IMR-90 (cell line): ENCODE measurements at regions not wholly inside any gene's neighbourhood (a gene's known extent, or its start where the extent isn't known, plus 50 kb on each side); places are given as distances from the start of the nearest gene placed in this dataset.

ENCODE experiments used
- ATAC-seq: fragments of 200-7000 bp; cut with Tn5 transposase; 2 replicates; pipeline ENCODE4 v1.9.1; 2020; ENCODE audit warnings: low read depth, mild to moderate bottlenecking, moderate library complexity
- BruUV-seq: library from RNA; stranded (reverse); fragments of 400-500 nt; replicated peaks from 2 replicates; lab custom pipeline; 2021; lab: Mats Ljungman, UMichigan
- CTCF ChIA-PET: fragments of 300-600 bp; formaldehyde crosslinking; extraction: SDS; loops from one replicate; lab custom pipeline; 2021; ENCODE audit warnings: antibody characterized with exemption; lab: Yijun Ruan, JAX
- POLR2A ChIA-PET: fragments of 300-600 bp; sonication (Branson Sonifier 250); formaldehyde crosslinking; loops from one replicate; lab custom pipeline; 2022; ENCODE audit warnings: antibody characterized with exemption; ENCODE audit not compliant: unreplicated experiment; lab: Charles Lee
- DNase-seq: peaks from one replicate; pipeline ENCODE4 v3.0.0; 2013
- H2AFZ ChIP-seq: replicated peaks from 2 replicates; pipeline ENCODE3; 2013; ENCODE audit warnings: low read length, mild to moderate bottlenecking; ENCODE audit not compliant: poor library complexity
- H2AK5ac ChIP-seq: 2 replicates; pipeline ENCODE4 v1.6.1; 2013; ENCODE audit warnings: low read depth, low read length, inconsistent platforms
- H2AK9ac ChIP-seq: replicated peaks from 2 replicates; pipeline ENCODE3; 2013; ENCODE audit warnings: mild to moderate bottlenecking, low read depth, low read length, moderate library complexity; ENCODE audit not compliant: poor library complexity
- H2BK120ac ChIP-seq: 2 replicates; pipeline ENCODE4 v1.6.1; 2013; ENCODE audit warnings: low read depth, low read length, inconsistent platforms
- H2BK15ac ChIP-seq: 3 replicates; pipeline ENCODE4 v1.6.1; 2013; ENCODE audit warnings: low read depth, low read length, inconsistent platforms
- H2BK20ac ChIP-seq: 2 replicates; pipeline ENCODE4 v1.6.1; 2013; ENCODE audit warnings: low read depth, mild to moderate bottlenecking, inconsistent platforms, low read length, moderate library complexity
- H2BK5ac ChIP-seq: 2 replicates; pipeline ENCODE4 v1.6.1; 2013; ENCODE audit warnings: mild to moderate bottlenecking, low read depth, low read length, inconsistent platforms; ENCODE audit not compliant: poor library complexity, severe bottlenecking
- H3K14ac ChIP-seq: replicated peaks from 2 replicates; pipeline ENCODE4 v1.6.1; 2013; ENCODE audit warnings: low read depth, low read length, inconsistent platforms
- H3K18ac ChIP-seq: 2 replicates; pipeline ENCODE4 v1.6.1; 2013; ENCODE audit warnings: low read depth, low read length, control low read depth
- H3K23ac ChIP-seq: 2 replicates; pipeline ENCODE4 v1.6.1; 2013; ENCODE audit warnings: low read depth, low read length, inconsistent platforms
- H3K27ac ChIP-seq: 2 replicates; pipeline ENCODE4 v1.5.1; 2013; ENCODE audit warnings: mild to moderate bottlenecking, control low read depth, low read length; ENCODE audit not compliant: insufficient read depth
- H3K27me3 ChIP-seq: 2 replicates; pipeline ENCODE4 v1.6.1; 2013; ENCODE audit warnings: low read length; ENCODE audit not compliant: control insufficient read depth, insufficient read depth
- H3K36me3 ChIP-seq: 2 replicates; pipeline ENCODE4 v1.6.1; 2013; ENCODE audit warnings: low read length, mixed read lengths; ENCODE audit not compliant: control insufficient read depth, insufficient read depth
- H3K4ac ChIP-seq: 2 replicates; pipeline ENCODE4 v1.6.1; 2013; ENCODE audit warnings: low read depth, low read length, inconsistent platforms
- H3K4me1 ChIP-seq: 2 replicates; pipeline ENCODE4 v1.6.1; 2013; ENCODE audit warnings: low read length, mixed read lengths; ENCODE audit not compliant: control insufficient read depth, insufficient read depth
- H3K4me2 ChIP-seq: 2 replicates; pipeline ENCODE4 v1.6.1; 2013; ENCODE audit warnings: low read depth, mild to moderate bottlenecking, control low read depth, low read length, moderate library complexity
- H3K4me3 ChIP-seq: 2 replicates; pipeline ENCODE4 v1.5.1; 2013; ENCODE audit warnings: low read depth, mild to moderate bottlenecking, control low read depth, low read length, moderate library complexity; ENCODE audit not compliant: insufficient read depth
- H3K56ac ChIP-seq: 2 replicates; pipeline ENCODE4 v1.6.1; 2013; ENCODE audit warnings: low read length, inconsistent platforms; ENCODE audit not compliant: insufficient read depth; ENCODE audit errors: extremely low read depth
- H3K79me1 ChIP-seq, 2 experiments: 2 replicates each; pipeline ENCODE4 v1.6.1; 2013; ENCODE audit warnings: low read length in 2 of 2, inconsistent platforms in 1 of 2, low read depth in 1 of 2
- H3K9ac ChIP-seq: 2 replicates; pipeline ENCODE4 v1.6.1; 2013; ENCODE audit warnings: low read depth, low read length, control low read depth
- H3K9me1 ChIP-seq: 2 replicates; pipeline ENCODE4 v1.6.1; 2013; ENCODE audit warnings: low read length, inconsistent platforms; ENCODE audit not compliant: insufficient read depth
- H3K9me3 ChIP-seq: 2 replicates; pipeline ENCODE4 v1.6.1; 2013; ENCODE audit warnings: low read length; ENCODE audit not compliant: control insufficient read depth, insufficient read depth
- H4K20me1 ChIP-seq: 2 replicates; pipeline ENCODE4 v1.6.1; 2013; ENCODE audit warnings: low read length, inconsistent platforms; ENCODE audit not compliant: insufficient read depth
- H4K5ac ChIP-seq: 2 replicates; pipeline ENCODE4 v1.6.1; 2013; ENCODE audit warnings: mild to moderate bottlenecking, low read depth, low read length, control low read depth
- H4K8ac ChIP-seq, 2 experiments: 2 replicates each; pipeline ENCODE4 v1.6.1; 2013; ENCODE audit warnings: low read depth in 2 of 2, low read length in 2 of 2, control low read depth in 1 of 2, inconsistent platforms in 1 of 2
- H4K91ac ChIP-seq: 2 replicates; pipeline ENCODE4 v1.6.1; 2013; ENCODE audit warnings: low read depth, low read length, inconsistent platforms; ENCODE audit not compliant: insufficient read depth
- BHLHE40 ChIP-seq: fragments of 150-350 bp; IDR thresholded peaks from 2 replicates; pipeline ENCODE4 v1.6.1; 2016; ENCODE audit warnings: mild to moderate bottlenecking, low read depth, low read length
- CEBPB ChIP-seq: IDR thresholded peaks from 2 replicates; pipeline ENCODE4 v1.6.1; 2012; ENCODE audit warnings: low read depth, low read length, improper control_type of control experiment
- CHD1 ChIP-seq: IDR thresholded peaks from 2 replicates; pipeline ENCODE4 v1.6.1; 2012; ENCODE audit warnings: low read depth, low read length, improper control_type of control experiment
- ELK1 ChIP-seq: fragments of 150-350 bp; IDR thresholded peaks from 2 replicates; pipeline ENCODE4 v1.6.1; 2016; ENCODE audit warnings: low read depth, mild to moderate bottlenecking, low read length, moderate library complexity, borderline replicate concordance
- MAFK ChIP-seq: IDR thresholded peaks from 2 replicates; pipeline ENCODE4 v1.6.1; 2012; ENCODE audit warnings: low read depth, low read length, improper control_type of control experiment
- MAZ ChIP-seq: IDR thresholded peaks from 2 replicates; pipeline ENCODE4 v1.6.1; 2012; ENCODE audit warnings: low read depth, mild to moderate bottlenecking, low read length, improper control_type of control experiment, moderate library complexity, borderline replicate concordance
- RAD21 ChIP-seq: IDR thresholded peaks from 2 replicates; pipeline ENCODE4 v1.6.1; 2012; ENCODE audit warnings: low read length, improper control_type of control experiment
- RCOR1 ChIP-seq: IDR thresholded peaks from 2 replicates; pipeline ENCODE4 v1.6.1; 2012; ENCODE audit warnings: mild to moderate bottlenecking, low read length, improper control_type of control experiment; ENCODE audit not compliant: insufficient replicate concordance
- RFX5 ChIP-seq: IDR thresholded peaks from 2 replicates; pipeline ENCODE4 v1.8.0; 2012; ENCODE audit warnings: low read depth, mild to moderate bottlenecking, low read length, moderate library complexity
- USF2 ChIP-seq: fragments of 150-350 bp; IDR thresholded peaks from 2 replicates; pipeline ENCODE4 v1.6.1; 2017; ENCODE audit warnings: mild to moderate bottlenecking, antibody characterized with exemption, low read length, low read depth
- WGBS, 2 experiments: methylation state at CpG; one replicate each; pipeline versions ENCODE4 v1.1.5 to v1.1.7; 2013; ENCODE audit warnings: missing lambda C conversion rate in 2 of 2; ENCODE audit not compliant: insufficient read length in 1 of 2; ENCODE audit errors: extremely low coverage in 2 of 2; 5-methylcytosine and 5-hydroxymethylcytosine counted together
- dilution Hi-C: fragments of 300-500 bp; cut with HindIII; formaldehyde crosslinking; loops from one replicate; pipeline ENCODE4 v1.14.3; 2018; ENCODE audit warnings: low sequenced_read_pairs; ENCODE audit not compliant: unreplicated experiment
- in situ Hi-C: fragments of 300-500 bp; cut with MboI; formaldehyde crosslinking; loops from 3 replicates; pipeline ENCODE4 v1.14.3; 2019; ENCODE audit warnings: low sequenced_read_pairs, inconsistent platforms, mixed read lengths
- intact Hi-C: fragments of 100-400 bp; cut with micrococcal nuclease; formaldehyde crosslinking; loops from 2 replicates; pipeline ENCODE4 v1.10.0; 2022

GRCh38 chr3:22608093-22608492, 595.0 kb upstream of the UBE2E2 start:
- Histone ChIP-seq H3K9ac (no peak overlapping the region), H3K27me3 (no peaks in the 10 kb centered on the region), H4K5ac (no peak overlapping the region), H3K56ac (no peak overlapping the region), H3K4me3 (no peak overlapping the region), H3K9me3 (no peaks in the 10 kb centered on the region), H3K14ac (no peak overlapping the region), H2BK20ac (no peak overlapping the region), H2AK5ac (no peak overlapping the region), H3K4ac (no peak overlapping the region), H2AFZ (no peak overlapping the region), H3K79me1 (no peaks in the 10 kb centered on the region), H3K4me2 (no peak overlapping the region), H3K4me1 (no peaks in the 10 kb centered on the region), H3K27ac (no peak overlapping the region), H3K18ac (no peak overlapping the region), H4K91ac (no peak overlapping the region), H3K23ac (no peak overlapping the region), H4K8ac (no peak overlapping the region), H3K36me3 (no peaks in the 10 kb centered on the region), H2BK5ac (no peak overlapping the region), H2AK9ac (no peak overlapping the region), H2BK120ac (no peak overlapping the region), H4K20me1 (no peaks in the 10 kb centered on the region), H3K9me1 (no peaks in the 10 kb centered on the region), H2BK15ac (no peak overlapping the region)
- ChIA-PET CTCF (no interaction called here), POLR2A (no interaction called here)
- dilution Hi-C loops (no loop called here), in situ Hi-C loops (no loop called here), intact Hi-C loops (no loop called here)
- no peak for TF ChIP-seq MAZ
- no peak for TF ChIP-seq CHD1
- TF ChIP-seq CEBPB, result no peak
- TF ChIP-seq RCOR1, result no peak
- no peak for TF ChIP-seq ELK1
- TF ChIP-seq RFX5, result no peak
- no peak for TF ChIP-seq MAFK
- no peak for TF ChIP-seq USF2
- no peak for TF ChIP-seq BHLHE40
- TF ChIP-seq RAD21, result no peak
- no TSS peak for BruUV-seq
- WGBS, 2 experiments, result no CpG with 5 or more reads among the region's 4 CpGs
- DNase-seq (no peak), ATAC-seq (no peak)
